GM19452 (cell line): ENCODE measurements at regions not wholly inside any gene's neighbourhood (a gene's known extent, or its start where the extent isn't known, plus 50 kb on each side); places are given as distances from the start of the nearest gene placed in this dataset.
A peak's percentile ranks its signal among the peaks of the same experiment; 100 is the strongest.

Experiments used
- ATAC-seq: cut with Tn5 transposase; IDR thresholded peaks from one replicate; pipeline ENCODE4 v1.9.1; 2021; ENCODE audit not compliant: unreplicated experiment

DNA sequence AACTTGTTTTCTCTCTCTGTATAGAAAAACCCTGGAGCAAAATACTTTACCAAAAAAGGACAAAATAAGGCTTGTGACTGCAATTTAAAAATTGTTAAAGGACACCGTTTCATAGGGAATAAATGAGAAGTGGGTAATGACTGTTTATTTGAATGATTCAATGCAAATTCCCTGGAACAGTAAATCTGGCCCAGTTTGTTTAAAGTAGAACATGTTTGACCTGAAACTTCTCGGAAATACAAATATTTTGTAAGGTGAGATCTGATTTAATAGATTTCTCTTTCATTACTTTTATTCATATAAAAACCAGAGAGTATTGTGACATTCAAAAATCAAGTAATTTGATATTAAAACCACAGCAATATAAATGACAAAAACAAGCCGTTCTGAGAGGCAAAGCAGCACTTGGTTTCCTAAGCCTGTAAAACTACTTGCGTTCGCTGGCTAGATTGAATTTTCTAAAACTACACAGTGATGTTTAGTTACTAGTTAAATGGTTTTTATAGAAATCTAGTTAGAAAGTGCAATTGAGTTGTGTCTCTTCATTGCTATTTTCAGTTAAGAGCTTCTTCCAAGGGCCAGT is 76.8 kb upstream of the PITRM1 start:
- no peak for ATAC-seq

DNA sequence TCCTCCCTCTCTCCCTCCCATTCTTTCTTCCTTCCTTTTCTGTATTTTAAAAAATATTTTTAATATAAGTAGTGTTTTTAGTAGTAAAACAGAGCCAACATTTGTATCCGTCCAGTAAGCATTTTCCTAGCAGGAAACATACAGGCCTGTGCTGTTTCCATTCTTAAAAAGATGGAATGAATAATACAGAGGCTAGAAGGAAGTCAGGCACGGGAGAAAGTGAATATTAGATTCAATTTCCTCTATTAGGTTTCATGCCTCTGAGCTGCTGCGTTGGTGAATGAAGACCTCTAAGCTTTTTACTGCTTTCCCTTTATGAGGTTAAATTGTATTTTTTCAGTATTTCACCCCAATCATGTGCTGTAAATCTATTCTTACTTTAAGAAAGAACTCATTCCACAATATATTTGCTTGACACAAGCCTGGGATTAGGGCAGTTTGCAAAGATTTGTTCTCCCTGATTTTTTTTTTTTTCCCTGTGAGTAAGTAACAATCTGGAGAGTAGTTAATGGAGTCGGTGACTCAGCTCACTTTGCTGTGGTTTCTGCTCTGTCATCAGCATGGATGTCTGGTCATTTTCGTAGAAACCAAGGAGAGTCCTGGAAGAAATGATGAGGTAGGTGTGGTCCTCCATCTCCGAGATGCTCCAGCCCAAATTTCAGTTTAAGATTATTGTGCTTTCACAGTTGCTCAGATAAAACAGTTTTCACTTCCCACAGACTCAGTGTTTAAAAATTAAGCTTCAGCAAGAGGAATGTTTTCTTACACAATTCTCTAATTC is 76.1 kb upstream of the PITRM1 start:
- no peak for ATAC-seq

DNA sequence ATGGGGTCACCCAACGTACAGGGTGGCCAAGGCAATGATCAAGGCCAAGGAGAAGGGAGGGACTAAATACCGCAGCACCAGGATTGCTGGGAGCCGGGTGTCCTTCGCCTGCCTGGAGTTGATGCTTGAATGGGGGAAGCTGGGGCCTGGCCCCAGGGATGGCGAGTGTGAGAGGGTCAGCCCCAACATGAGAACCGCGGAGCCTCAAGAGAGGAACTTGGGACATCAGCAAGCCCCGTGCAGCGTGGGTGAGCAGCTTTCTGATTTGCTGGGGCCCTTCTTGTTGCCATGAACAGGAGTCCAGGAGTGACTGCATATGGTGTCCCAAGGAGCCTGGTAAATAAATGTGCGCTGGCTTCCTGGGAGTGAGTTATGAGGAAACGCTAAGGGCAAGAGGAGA is 72.8 kb upstream of the PITRM1 start:
- no peak for ATAC-seq

DNA sequence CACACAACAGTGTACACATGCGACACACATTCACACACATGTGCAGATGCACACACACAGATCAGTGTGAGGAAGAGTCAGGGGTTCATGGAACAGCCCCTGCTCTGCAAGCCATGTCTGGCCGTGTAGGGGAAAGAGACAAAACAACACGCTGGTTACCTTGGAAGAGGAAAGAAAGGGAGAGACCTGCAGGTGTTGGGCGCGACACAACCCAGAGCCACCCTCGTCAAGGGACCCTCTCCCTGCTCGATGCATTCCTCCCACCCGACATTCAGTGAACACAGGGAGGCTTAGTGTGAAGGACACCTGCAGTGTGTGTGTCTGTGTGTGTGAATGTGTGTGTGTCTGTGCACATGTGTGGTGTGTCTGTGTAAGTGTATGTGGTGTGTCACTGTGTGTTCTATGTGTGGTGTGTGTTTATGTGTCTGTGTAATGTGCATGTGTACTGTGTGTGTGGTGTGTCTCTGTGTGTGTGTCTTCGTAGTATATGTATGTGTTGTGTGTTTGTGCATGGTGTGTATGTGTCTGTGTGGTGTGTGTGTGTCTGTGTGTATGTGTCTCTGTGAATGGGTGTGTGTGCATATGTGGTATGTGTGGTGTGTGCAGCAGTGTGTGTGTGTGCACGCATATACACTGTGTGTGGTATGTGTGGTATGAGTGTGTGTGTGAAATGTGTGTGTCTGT is 69.5 kb upstream of the PITRM1 start:
- no peak for ATAC-seq

DNA sequence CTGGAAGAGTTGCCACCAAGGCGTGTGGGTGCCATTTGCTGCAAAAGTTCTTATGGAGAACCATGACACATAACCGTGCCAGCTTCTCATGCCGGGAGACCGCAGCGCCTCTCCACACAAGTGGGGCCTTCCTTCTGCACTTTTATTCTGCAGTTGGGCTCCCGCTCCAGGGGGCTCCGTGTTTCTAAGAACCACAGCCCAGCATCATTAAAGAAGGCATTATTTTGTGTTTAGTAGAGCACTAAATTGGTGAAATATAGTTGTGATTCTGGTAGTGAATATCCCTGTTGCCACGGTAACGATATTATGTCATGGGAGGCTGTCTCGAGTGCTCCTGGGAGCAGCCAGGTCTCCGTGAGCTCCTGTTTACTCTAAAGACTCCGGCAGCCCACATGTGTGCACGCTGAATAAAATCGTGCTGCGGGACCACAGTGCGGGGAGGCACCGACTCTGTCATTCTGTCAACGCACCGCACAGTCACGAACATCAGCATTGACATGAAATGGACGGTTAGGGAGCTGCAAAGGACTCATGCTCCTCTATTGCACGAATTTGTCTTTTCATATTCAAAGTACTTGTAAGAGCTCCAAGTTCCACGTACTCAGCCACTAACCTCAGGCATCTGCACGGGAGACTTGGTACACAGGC is 68.8 kb upstream of the PITRM1 start:
- no peak for ATAC-seq

DNA sequence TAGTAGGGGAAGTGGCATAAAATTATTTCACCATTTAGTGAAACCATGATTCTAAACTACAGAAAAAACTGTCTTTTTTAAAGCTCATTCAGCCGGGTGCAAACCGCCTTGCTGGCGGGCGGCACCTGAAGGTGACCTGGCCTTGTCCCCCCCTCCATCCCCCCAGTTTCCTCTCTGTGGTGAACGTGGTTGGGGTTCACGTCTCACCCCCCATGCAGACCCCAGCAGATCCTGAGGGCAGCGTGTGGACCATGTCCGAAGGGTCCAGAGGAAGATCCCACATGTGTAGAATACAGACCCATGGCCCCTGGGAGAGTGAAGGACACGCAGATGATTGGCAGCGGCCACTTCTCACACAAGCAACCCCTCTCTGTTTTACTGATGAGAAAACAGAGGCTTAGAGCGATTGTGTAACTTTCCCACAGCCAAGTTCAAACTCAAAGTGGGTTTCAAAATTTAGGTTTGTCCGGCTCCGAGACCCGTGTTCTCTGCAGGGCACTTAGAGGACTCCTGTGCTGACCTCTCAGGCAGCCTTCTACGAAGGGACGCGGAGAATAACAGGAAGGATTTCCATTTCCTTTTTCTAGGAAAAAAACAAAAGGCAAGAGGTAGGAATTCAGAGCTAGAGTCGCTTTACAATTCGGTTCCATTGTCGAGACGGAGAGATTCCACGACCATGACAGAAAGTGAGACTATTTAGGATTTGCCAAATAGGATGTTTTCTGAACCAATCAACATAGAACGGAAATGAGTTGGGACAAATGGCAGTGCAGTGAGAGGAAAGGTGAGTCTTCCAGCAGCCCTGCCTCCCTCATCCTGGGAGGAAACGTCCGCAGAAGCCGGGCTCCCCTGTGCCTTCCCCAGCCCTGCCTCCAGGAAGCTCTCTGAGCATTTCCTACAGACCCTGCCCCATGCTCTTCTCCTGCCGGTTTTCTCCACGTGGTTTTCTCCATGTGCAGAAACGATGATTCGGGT is 67.6 kb upstream of the PITRM1 start:
- no peak for ATAC-seq

DNA sequence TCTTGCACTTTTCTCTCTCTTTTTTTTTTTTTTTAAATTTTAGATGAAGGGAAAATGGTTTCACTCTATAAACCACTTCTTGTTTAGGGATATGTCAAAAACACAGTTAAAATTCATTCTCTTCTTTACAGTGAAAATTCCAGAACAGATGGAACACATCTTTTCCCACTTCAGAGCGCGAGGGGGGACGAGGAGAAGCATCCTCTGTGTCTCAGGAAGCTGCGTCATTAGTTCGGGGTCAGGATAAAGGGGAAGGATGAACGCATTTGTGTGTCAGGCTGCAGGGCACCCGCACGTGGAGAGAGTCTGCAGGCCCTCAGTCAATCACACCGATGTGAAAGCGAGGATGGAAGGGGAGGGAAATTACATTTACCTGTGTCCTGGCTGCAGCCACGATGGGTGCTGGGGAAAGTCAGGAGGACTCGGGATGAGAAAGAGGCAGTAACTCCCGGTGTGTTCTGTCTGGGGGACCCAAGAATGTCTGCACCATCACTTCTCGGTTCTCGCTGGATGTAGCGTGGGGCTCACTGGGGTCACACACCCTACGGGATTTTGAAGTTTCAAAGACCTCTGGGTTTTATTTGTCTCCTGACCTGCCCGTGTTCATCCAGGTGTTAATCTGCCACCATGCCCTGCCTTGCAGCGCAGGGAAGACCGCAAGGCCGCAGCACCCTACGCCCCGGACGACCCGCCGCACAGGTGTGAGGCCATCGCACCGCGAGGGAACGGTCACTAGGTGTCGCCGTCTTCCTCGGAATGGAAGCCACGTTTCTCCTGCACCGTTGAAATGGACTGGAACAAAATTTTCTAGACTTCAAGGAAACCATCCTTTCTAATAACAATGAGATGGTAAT is 66.7 kb upstream of the PITRM1 start:
- ATAC-seq, result peak; percentile 61

DNA sequence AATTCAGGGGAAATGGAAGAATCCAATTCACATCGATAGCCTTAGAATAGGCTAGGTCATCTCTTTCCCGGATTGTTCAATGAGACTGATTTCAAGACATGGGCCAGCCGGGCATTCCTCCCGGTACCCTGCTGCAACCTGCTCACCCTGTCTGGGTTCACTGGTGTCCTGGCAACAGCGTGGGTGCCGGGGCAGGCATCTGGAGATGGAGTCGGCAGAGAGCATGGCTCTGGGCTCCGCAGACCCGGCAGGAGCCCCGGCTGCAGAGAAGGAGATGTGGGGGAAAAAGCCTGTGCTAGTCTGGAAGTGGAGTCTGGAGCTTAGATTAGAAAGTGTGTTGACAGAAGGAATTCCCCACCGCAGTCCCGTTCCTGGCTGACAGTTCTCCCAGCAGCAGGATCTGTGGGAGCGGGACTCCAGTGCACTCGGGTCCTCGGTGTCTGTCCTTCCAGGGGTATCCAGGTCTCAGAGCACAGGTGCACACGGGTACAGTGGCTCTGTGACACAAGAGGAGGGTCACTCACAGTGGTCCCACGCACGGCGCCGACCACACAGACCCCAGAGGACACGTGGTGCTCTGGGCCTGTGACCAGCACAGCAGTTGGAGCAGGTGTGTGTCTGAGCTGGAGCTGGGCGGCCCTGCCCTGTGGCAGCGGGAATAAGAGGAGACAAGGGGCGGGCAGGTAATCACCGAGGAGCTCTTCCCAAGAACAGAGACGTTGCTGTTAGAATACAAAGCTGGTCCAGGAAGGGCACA is 65.7 kb upstream of the PITRM1 start:
- ATAC-seq, result no peak

DNA sequence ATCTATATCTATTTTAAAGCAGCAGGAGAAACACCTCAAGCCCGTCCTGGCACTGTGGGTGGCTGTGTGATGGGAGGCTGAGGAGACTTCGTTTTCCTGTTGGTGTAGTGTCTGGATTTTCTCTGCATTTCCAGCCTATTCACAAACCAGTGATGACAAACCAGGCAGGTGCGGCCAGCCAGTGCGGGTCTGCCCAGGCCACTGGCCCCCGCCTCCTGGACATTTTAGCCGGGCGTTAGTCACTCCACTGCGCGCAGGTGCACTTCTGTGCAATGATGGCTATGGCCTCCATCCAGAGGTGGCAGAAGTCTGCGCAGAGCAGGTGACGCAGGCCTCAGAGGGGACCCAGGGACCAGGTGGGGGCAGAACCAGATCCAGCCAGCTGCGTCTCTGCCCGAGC is 64.9 kb upstream of the PITRM1 start:
- no peak for ATAC-seq

DNA sequence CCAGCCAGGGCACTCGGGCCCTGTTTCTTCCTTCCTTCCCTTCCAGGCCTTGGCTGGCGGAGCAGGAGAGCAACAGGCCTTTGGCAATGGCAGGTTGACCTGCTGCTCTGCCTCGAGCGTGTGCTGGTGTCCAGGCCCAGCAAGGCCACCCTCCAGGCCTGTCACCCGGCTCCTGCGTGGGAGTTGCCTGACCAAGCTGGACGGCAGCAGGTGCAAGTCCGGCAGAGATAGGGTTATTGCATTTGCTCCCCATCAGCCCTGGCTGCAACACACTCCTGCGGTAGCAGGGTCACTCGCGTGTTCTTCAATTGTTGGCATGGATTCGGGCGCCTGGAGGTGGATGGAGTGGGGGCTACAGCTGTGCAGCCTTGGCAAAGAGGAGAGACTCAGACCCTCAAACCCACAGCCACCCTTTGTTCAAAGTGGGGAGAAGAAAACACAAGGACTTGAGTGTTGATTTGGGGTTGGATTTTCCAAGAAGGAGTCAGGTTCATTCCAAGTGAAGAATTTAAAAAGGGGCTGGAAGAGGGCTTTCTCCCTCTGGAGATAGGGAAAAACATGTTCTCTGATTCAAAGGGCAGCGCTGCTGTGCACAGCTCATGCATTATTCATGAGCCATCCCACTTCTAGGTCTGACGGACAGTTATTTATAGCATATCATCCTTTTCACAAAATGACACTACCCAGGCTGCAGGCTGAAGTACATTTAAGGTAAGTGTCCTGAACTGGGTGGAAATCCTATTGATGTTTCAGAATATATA is 64.2 kb upstream of the PITRM1 start:
- ATAC-seq, result no peak

DNA sequence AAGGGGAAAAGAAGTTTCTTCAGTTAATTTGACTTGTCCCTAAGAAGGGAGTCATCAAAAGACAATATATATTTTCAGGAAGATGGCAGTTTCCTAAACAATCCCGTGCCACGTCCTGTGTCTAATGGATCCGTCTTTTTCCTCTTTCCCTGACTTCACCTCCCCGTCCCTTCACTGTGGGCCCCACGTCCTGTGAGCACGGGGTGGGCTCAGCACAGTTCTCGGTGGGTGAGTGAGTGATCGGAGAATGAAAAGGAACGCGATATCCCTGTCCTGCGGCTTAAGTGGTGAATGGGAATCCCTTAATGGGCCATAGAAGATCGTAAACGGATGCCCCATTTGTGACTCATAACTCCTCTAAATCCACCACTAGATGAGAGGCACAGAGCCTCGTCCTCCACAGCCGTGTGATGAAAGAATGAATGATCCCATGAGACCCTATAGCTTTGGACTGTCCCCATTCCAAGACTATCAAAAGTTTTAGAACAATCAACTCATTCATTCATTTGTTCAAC is 63.5 kb upstream of the PITRM1 start:
- ATAC-seq, result no peak

DNA sequence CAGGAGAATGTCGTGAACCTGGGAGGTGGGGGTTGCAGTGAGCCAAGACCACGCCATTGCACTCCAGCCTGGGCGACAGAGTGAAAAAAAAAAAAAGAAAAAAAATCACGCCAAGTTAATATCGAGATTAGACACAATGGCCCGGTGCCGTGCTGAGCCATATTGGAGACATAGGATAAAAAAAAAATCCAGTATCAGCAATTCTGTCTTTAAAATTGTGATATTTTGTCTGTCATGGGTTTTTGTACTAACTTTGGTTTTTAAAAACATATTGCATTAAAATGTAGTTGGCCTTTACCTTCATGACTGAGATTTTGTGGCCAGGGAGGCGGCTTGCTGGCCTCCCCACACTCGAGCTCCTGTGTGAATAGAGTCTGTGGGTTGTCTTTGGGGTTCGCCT is 62.8 kb upstream of the PITRM1 start:
- ATAC-seq, result no peak

DNA sequence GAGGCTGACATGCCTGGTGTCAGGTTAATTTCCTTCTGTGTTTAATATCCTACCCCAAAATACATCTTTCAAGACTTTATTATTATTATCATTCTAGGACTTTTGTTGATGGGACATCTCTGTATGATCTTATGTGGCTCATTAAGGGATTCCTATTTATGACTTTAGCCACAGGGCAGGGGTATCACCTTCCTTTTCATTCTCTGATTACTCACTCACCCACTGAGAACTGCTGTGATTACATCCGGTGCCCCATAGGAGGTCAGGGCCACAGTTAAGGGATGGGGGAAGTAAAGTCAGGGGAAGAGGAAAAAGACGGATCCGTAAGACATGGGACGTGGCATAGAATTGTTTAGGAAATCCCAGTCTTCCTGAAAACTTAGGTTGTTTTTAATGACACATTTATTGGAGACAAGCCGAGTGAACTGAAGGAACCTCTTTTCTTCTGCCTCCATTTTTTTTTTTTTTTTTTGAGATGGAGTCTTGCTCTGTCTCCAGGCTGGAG is 61.0 kb upstream of the PITRM1 start:
- ATAC-seq, result no peak

DNA sequence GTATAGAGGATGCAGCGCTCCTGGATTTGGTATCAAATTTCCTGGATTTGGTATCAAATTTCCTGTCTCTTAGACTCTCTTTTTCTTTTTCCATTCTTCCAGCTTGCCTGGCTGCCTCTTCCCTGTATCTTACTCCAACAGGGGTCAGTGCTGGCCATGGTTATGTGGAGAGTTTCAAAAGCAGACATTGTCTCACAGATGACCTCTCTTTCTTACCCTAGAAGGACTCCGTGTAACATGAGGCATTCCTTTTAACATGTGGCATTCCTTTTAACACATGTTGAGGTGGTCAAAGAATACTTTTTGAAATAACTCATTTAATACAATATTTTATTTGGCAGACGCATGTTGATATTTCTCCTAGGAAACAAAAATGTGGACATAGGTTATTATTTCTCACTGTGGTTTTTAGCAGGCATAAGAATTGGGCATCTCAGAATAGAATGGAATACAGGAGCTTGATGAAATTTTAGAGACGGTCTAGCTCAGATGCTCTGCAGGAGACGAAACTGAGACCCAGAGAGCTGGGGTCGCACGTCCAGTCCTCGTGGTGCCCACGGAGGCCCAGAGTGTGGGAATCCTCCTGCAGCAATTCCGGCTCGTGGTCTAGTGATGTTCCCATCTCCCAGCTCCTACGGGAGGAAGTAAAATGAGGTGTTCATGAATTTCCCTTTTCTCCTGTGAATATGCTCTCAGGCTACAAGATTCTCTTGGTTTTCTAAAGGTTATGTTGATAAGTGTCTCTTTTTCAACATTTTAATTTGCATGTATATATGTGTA is 59.6 kb upstream of the PITRM1 start:
- no peak for ATAC-seq

DNA sequence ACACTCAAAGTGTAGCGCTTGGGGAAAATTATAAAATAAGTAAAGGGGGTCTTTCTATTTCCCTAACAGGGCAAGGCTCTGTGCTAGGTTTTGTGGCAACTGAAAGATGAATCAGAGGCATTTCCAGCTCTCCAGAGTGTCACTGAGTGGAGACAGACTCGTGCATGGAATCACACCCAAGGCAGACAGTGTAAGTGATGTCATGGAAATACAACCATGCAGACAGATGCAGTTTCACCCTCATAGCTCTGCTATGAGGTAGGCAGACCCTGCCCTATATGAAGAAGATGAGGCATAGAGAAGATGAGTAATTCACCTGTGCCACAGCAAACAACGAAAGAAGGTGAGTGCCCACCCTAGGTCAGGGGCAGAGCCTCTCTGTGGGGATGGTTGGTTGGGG is 57.2 kb upstream of the PITRM1 start:
- no peak for ATAC-seq

DNA sequence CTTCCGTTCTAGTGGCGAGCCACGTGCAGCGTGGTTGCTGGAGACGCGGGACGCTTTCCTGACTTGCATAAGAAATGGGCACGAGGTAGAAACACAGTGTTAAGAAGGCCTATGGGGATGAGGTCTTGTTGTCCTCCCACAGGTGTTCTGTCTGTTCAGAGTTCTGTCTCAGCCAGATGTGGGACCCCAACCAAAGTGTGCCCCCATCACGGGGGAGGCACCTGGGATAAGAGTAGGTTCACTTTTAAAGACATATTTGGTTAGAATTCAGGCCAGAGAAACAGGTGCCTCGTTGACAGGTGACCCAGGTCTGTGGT is 56.0 kb upstream of the PITRM1 start:
- no peak for ATAC-seq
